ENCODE measurements at regions not wholly inside any gene's neighbourhood (a gene's known extent, or its start where the extent isn't known, plus 50 kb on each side); places are given as distances from the start of the nearest gene placed in this dataset.

- DNase-seq (ENCODE audit: insufficient read length): no peak
- TF ChIP-seq TAF1 (IDR thresholded peaks at IDR 0.05; ENCODE audit: borderline replicate concordance, low read depth, low read length) (no peak), POLR2AphosphoS5 (IDR thresholded peaks at IDR 0.05; ENCODE audit: low read depth, low read length) (no peak), POLR2A (IDR thresholded peaks at IDR 0.05; ENCODE audit: low read depth, low read length) (no peak)
- FAIRE-seq: no peak
Measured at GRCh38 chr13:31444266-31444856, 244.6 kb downstream of the B3GLCT start.

DNA sequence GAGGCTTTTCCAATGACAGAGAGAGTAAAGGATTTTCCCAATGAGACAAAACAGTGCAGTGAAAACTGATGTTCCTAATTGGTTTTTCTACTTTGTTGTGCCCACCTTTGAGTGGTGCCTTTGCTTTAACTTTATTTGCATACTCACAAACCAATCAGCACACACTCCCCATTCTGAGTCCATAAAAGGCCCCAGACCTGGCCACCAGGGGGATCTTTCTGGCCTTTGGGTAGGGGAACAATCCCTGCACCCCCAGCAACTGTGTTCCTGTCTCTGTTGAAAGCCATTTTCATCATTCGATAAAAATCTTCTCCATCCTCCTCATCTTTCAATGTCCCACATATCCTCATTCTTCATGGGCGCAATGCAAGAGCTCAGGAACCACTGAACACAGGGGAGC is 252.8 kb downstream of the B3GLCT start:
- TF ChIP-seq TAF1 (IDR thresholded peaks at IDR 0.05; ENCODE audit: borderline replicate concordance, low read depth, low read length) (no peak), POLR2A (IDR thresholded peaks at IDR 0.05; ENCODE audit: low read depth, low read length) (no peak), POLR2AphosphoS5 (IDR thresholded peaks at IDR 0.05; ENCODE audit: low read depth, low read length) (no peak)
- DNase-seq (ENCODE audit: insufficient read length) (no peak), FAIRE-seq (no peak)

DNA sequence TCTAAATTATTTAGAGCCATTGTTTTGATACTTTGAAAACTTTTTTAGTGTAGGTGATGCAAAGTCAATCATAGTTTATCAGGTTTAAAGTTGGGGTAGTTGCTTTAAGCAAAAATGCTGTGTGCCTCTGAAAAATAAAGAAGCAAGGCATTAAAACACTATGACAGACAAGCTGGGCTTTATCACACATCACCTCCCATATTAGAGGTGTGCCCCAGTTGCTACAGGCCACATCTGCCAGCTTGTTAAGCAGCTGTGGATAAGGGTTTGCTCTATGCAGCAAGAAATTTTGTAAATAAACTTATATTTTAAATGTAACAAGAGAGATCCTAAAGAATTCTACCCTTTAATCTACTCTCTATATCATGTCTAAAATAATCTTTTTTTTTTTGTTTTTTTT is 255.8 kb downstream of the B3GLCT start:
- no peak for DNase-seq (ENCODE audit: insufficient read length)
- FAIRE-seq: no peak
- no peak for TF ChIP-seq POLR2A (IDR thresholded peaks at IDR 0.05; ENCODE audit: low read depth, low read length)
- TF ChIP-seq TAF1 (IDR thresholded peaks at IDR 0.05; ENCODE audit: borderline replicate concordance, low read depth, low read length): no peak
- TF ChIP-seq POLR2AphosphoS5 (IDR thresholded peaks at IDR 0.05; ENCODE audit: low read depth, low read length): no peak

DNA sequence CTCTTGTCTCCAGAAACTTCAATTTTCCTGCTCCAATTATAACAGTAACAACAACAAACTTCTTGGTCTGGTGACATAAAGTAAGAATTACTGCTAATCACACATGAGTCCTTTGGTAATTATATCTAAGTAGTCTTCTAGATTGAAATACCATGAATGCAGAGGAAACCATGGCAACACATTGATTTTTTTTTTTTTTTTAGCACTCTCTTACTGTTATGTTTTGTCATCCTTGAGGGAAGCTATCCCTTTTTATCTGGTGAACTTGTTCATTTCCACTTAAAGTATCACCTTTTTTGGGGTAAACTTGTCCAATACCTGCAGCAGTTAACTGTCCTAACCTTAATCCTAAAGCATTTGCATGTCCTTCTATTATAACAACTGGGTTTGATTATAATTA is 256.3 kb downstream of the B3GLCT start:
- DNase-seq (ENCODE audit: insufficient read length): no peak
- FAIRE-seq: no peak
- TF ChIP-seq POLR2A (IDR thresholded peaks at IDR 0.05; ENCODE audit: low read depth, low read length): no peak
- TF ChIP-seq TAF1 (IDR thresholded peaks at IDR 0.05; ENCODE audit: borderline replicate concordance, low read depth, low read length): no peak
- TF ChIP-seq POLR2AphosphoS5 (IDR thresholded peaks at IDR 0.05; ENCODE audit: low read depth, low read length): no peak

GRCh38 chr13:31460061-31460460 is 260.3 kb downstream of the B3GLCT start:
- FAIRE-seq: no peak
- no peak for DNase-seq (ENCODE audit: insufficient read length)
- no peak for TF ChIP-seq TAF1 (IDR thresholded peaks at IDR 0.05; ENCODE audit: borderline replicate concordance, low read depth, low read length)
- no peak for TF ChIP-seq POLR2AphosphoS5 (IDR thresholded peaks at IDR 0.05; ENCODE audit: low read depth, low read length)
- TF ChIP-seq POLR2A (IDR thresholded peaks at IDR 0.05; ENCODE audit: low read depth, low read length): no peak

GRCh38 chr13:31461923-31462322 is 262.1 kb downstream of the B3GLCT start:
- DNase-seq (ENCODE audit: insufficient read length): no peak
- no peak for FAIRE-seq
- TF ChIP-seq POLR2A (IDR thresholded peaks at IDR 0.05; ENCODE audit: low read depth, low read length) (no peak), POLR2AphosphoS5 (IDR thresholded peaks at IDR 0.05; ENCODE audit: low read depth, low read length) (no peak), TAF1 (IDR thresholded peaks at IDR 0.05; ENCODE audit: borderline replicate concordance, low read depth, low read length) (no peak)

DNA sequence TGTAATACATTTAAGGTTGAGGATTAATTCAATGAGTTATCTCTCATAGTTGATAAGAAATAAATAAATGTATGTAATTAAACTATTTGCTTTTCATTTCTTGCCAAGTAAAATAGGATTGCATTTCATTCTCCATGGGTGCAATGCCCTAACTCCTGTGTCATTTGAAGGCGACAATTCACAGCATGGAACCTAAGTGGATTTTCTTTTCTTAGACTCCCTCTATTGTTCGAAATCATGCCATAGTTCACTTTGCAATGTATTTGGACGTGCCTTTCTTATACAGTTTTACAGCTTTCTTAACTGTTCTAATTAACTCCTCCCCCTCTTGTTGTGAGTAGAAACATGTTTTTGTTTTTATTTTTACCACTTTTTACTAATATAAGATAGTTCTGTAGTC is 263.0 kb downstream of the B3GLCT start:
- FAIRE-seq: no peak
- TF ChIP-seq TAF1 (IDR thresholded peaks at IDR 0.05; ENCODE audit: borderline replicate concordance, low read depth, low read length) (no peak), POLR2A (IDR thresholded peaks at IDR 0.05; ENCODE audit: low read depth, low read length) (no peak), POLR2AphosphoS5 (IDR thresholded peaks at IDR 0.05; ENCODE audit: low read depth, low read length) (no peak)

DNA sequence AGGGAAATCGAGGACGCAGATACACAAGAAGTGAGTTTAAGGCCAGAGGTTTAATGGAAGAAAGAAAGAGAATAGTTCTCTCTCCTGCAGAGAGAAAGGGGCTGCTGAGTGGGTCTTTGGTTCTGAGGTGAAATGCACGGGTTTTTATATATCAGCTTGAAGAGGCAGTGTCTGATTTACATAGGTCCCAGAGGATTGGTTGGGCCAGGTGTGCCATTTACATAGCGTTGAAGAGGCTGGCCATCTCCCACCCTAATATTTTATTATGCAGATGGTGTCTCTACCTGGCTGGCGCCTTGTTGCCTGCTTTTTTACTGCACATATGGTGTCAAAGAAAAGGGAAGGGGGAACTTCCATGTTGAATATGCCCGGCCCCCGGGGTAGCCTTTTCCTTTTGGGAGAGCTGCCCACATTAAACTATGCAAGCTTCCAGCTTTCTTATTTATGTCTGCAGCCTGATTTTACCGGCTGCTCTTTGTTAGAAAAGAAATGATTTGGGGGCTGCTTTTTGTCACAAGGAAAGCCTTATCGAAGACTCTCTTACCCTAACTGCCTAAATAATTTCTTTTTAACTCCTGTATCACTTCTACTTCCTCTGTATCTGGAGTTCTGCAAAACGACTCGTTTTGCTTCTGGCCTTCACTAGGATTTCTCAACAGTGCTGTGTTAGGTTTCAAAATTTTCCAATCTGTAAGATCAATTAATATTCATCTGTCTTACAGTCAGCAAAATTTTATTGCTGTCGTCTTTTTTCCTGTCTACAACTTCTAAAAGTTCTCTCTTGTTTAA is 268.5 kb downstream of the B3GLCT start:
- no peak for FAIRE-seq
- TF ChIP-seq POLR2AphosphoS5 (IDR thresholded peaks at IDR 0.05; ENCODE audit: low read depth, low read length) (no peak), TAF1 (IDR thresholded peaks at IDR 0.05; ENCODE audit: borderline replicate concordance, low read depth, low read length) (no peak), POLR2A (IDR thresholded peaks at IDR 0.05; ENCODE audit: low read depth, low read length) (no peak)
- DNase-seq (ENCODE audit: insufficient read length): no peak

More for the DNA sequence above, 263.0 kb downstream of the B3GLCT start:
- DNase-seq (ENCODE audit: insufficient read length): no peak

DNA sequence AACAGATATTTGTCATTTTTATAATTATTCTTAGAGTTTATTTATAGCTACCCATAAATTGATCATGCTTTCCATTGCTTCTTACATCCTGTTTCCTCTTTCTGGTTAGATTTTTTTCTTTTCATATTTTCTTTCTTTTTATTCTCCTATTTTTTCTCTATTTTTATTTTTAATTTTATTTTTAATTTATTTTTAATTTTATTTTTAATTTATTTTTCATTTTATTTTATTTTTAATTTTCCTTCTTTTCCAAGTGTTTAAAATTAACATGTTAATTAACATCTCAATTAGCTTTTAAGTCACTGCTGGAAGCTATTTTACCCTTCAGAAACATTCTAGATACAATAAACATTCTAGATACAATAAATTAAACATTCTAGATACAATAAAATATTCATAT is 269.6 kb downstream of the B3GLCT start:
- FAIRE-seq (no peak), DNase-seq (ENCODE audit: insufficient read length) (no peak)
- TF ChIP-seq TAF1 (IDR thresholded peaks at IDR 0.05; ENCODE audit: borderline replicate concordance, low read depth, low read length): no peak
- TF ChIP-seq POLR2AphosphoS5 (IDR thresholded peaks at IDR 0.05; ENCODE audit: low read depth, low read length): no peak
- TF ChIP-seq POLR2A (IDR thresholded peaks at IDR 0.05; ENCODE audit: low read depth, low read length): no peak

DNA sequence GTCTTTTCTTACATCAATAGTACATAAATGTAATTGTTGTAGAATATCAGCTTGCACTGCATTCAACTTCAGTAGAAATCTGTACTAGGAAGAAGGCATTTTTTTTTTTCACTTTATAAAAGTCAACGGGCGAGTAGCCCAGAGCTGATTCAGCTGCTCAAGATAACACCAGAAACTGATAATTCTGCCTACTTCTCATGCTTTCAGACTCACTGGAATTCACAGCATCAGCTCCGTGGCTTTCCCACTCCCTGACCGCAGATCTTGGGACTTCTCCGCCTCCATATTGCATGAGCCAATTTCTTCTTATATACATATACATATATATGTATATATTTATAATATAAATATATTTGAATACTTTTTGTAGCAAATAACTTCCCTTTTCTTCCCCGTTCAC is 263.1 kb upstream of the RXFP2 start:
- TF ChIP-seq TAF1 (IDR thresholded peaks at IDR 0.05; ENCODE audit: borderline replicate concordance, low read depth, low read length): no peak
- no peak for TF ChIP-seq POLR2A (IDR thresholded peaks at IDR 0.05; ENCODE audit: low read depth, low read length)
- FAIRE-seq (no peak), DNase-seq (ENCODE audit: insufficient read length) (no peak)

GRCh38 chr13:31476753-31477152 is 262.6 kb upstream of the RXFP2 start:
- no peak for DNase-seq (ENCODE audit: insufficient read length)
- TF ChIP-seq POLR2A (IDR thresholded peaks at IDR 0.05; ENCODE audit: low read depth, low read length) (no peak), TAF1 (IDR thresholded peaks at IDR 0.05; ENCODE audit: borderline replicate concordance, low read depth, low read length) (no peak), POLR2AphosphoS5 (IDR thresholded peaks at IDR 0.05; ENCODE audit: low read depth, low read length) (no peak)
- FAIRE-seq: no peak

GRCh38 chr13:31477961-31478360 is 261.4 kb upstream of the RXFP2 start:
- FAIRE-seq: no peak
- no peak for DNase-seq (ENCODE audit: insufficient read length)
- TF ChIP-seq POLR2AphosphoS5 (IDR thresholded peaks at IDR 0.05; ENCODE audit: low read depth, low read length) (no peak), TAF1 (IDR thresholded peaks at IDR 0.05; ENCODE audit: borderline replicate concordance, low read depth, low read length) (no peak), POLR2A (IDR thresholded peaks at IDR 0.05; ENCODE audit: low read depth, low read length) (no peak)

All from GM12892 (cell line).